ENCODE measurements at regions not wholly inside any gene's neighbourhood (a gene's known extent, or its start where the extent isn't known, plus 50 kb on each side); places are given as distances from the start of the nearest gene placed in this dataset.

DNA sequence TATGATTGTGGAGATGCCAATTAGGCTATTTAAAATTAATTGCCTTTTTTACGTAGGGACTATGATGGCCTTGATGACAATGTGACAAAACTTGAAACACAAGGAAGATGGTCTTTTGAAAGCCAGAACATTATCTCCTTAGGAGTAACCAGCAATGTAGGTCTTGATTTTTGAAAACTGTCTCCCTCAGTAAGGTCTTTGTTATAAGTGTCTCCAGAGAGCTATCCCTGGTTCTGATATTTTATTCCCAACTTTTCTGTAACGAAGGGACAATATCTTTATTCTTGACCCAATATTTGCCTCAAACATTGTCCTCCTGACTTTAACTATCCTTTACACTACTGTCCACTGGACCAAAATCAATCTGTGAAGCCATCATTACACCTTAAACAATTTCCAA lies 493.2 kb downstream of the CCDC85A start:
- TF ChIP-seq, protein P1, sequence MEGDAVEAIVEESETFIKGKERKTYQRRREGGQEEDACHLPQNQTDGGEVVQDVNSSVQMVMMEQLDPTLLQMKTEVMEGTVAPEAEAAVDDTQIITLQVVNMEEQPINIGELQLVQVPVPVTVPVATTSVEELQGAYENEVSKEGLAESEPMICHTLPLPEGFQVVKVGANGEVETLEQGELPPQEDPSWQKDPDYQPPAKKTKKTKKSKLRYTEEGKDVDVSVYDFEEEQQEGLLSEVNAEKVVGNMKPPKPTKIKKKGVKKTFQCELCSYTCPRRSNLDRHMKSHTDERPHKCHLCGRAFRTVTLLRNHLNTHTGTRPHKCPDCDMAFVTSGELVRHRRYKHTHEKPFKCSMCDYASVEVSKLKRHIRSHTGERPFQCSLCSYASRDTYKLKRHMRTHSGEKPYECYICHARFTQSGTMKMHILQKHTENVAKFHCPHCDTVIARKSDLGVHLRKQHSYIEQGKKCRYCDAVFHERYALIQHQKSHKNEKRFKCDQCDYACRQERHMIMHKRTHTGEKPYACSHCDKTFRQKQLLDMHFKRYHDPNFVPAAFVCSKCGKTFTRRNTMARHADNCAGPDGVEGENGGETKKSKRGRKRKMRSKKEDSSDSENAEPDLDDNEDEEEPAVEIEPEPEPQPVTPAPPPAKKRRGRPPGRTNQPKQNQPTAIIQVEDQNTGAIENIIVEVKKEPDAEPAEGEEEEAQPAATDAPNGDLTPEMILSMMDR (IDR thresholded peaks at IDR 0.05) = no peak
- TF ChIP-seq, protein P2, sequence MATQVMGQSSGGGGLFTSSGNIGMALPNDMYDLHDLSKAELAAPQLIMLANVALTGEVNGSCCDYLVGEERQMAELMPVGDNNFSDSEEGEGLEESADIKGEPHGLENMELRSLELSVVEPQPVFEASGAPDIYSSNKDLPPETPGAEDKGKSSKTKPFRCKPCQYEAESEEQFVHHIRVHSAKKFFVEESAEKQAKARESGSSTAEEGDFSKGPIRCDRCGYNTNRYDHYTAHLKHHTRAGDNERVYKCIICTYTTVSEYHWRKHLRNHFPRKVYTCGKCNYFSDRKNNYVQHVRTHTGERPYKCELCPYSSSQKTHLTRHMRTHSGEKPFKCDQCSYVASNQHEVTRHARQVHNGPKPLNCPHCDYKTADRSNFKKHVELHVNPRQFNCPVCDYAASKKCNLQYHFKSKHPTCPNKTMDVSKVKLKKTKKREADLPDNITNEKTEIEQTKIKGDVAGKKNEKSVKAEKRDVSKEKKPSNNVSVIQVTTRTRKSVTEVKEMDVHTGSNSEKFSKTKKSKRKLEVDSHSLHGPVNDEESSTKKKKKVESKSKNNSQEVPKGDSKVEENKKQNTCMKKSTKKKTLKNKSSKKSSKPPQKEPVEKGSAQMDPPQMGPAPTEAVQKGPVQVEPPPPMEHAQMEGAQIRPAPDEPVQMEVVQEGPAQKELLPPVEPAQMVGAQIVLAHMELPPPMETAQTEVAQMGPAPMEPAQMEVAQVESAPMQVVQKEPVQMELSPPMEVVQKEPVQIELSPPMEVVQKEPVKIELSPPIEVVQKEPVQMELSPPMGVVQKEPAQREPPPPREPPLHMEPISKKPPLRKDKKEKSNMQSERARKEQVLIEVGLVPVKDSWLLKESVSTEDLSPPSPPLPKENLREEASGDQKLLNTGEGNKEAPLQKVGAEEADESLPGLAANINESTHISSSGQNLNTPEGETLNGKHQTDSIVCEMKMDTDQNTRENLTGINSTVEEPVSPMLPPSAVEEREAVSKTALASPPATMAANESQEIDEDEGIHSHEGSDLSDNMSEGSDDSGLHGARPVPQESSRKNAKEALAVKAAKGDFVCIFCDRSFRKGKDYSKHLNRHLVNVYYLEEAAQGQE (IDR thresholded peaks at IDR 0.05; ENCODE audit: low read depth, low read length) = peak; percentile 69
- TF ChIP-seq TAF1 (IDR thresholded peaks at IDR 0.05; ENCODE audit: borderline replicate concordance, low read depth, low read length) (no peak), EP300 (IDR thresholded peaks at IDR 0.05; ENCODE audit: borderline replicate concordance in 1 of 2, low read depth in 1 of 2, low read length in 1 of 2) (no peak), RXRA (IDR thresholded peaks at IDR 0.05; ENCODE audit: borderline replicate concordance, low read depth) (no peak), RAD21 (IDR thresholded peaks at IDR 0.05; ENCODE audit: low read length) (no peak), POLR2AphosphoS5 (IDR thresholded peaks at IDR 0.05; ENCODE audit: low read depth, low read length) (no peak), TCF12 (IDR thresholded peaks at IDR 0.05) (no peak), FOXM1 (IDR thresholded peaks at IDR 0.05; ENCODE audit: low read depth) (no peak), RCOR1 (IDR thresholded peaks at IDR 0.05; ENCODE audit: low read length) (no peak), JUND (IDR thresholded peaks at IDR 0.05) (no peak)
- TF ChIP-seq, protein P3, sequence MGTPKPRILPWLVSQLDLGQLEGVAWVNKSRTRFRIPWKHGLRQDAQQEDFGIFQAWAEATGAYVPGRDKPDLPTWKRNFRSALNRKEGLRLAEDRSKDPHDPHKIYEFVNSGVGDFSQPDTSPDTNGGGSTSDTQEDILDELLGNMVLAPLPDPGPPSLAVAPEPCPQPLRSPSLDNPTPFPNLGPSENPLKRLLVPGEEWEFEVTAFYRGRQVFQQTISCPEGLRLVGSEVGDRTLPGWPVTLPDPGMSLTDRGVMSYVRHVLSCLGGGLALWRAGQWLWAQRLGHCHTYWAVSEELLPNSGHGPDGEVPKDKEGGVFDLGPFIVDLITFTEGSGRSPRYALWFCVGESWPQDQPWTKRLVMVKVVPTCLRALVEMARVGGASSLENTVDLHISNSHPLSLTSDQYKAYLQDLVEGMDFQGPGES (IDR thresholded peaks at IDR 0.05; ENCODE audit: low read depth, low read length) = no peak
